ENCODE measurements at regions not wholly inside any gene's neighbourhood (a gene's known extent, or its start where the extent isn't known, plus 50 kb on each side); places are given as distances from the start of the nearest gene placed in this dataset.

GRCh38 chr18:78804206-78805030 lies 175.2 kb upstream of the SALL3 start:
- no peak overlapping the region for H3K27ac ChIP-seq (ENCODE audit: low read length)
- H3K9me3 ChIP-seq (ENCODE audit: insufficient read depth, low read depth, low read length): no peaks in the 10 kb centered on the region
- H3K36me3 ChIP-seq (ENCODE audit: insufficient read depth, low read depth, low read length): no peaks in the 10 kb centered on the region
- no peak overlapping the region for H3K4me3 ChIP-seq (ENCODE audit: low read length)
- H3K27me3 ChIP-seq (ENCODE audit: insufficient read depth, low read length): no peaks in the 10 kb centered on the region
- H3K9ac ChIP-seq (ENCODE audit: low read depth, low read length): no peak overlapping the region
- no peaks in the 10 kb centered on the region for H3K4me1 ChIP-seq (ENCODE audit: insufficient read depth, low read length)

GRCh38 chr18:78805840-78806239 lies 173.8 kb upstream of the SALL3 start:
- Histone ChIP-seq H3K9ac (ENCODE audit: low read depth, low read length) (no peak overlapping the region), H3K36me3 (ENCODE audit: insufficient read depth, low read depth, low read length) (no peaks in the 10 kb centered on the region), H3K27me3 (ENCODE audit: insufficient read depth, low read length) (no peaks in the 10 kb centered on the region), H3K4me1 (ENCODE audit: insufficient read depth, low read length) (no peaks in the 10 kb centered on the region), H3K4me3 (ENCODE audit: low read length) (no peak overlapping the region), H3K27ac (ENCODE audit: low read length) (no peak overlapping the region), H3K9me3 (ENCODE audit: insufficient read depth, low read depth, low read length) (peaks cover 2% of the 10 kb centered on the region; the same call in 1 of the 2 replicates)

- H3K9me3 ChIP-seq (ENCODE audit: insufficient read depth, low read depth, low read length): peaks cover 2% of the 10 kb centered on the region; the same call in 1 of the 2 replicates
Observed at GRCh38 chr18:78807668-78808067, 171.9 kb upstream of the SALL3 start.

GRCh38 chr18:78809845-78810244 lies 169.8 kb upstream of the SALL3 start:
- peaks cover 5% of the 10 kb centered on the region for H3K27me3 ChIP-seq (ENCODE audit: insufficient read depth, low read length)
- H3K4me1 ChIP-seq (ENCODE audit: insufficient read depth, low read length): peaks cover 14% of the 10 kb centered on the region
- H3K27ac ChIP-seq (ENCODE audit: low read length): no peak overlapping the region
- no peak overlapping the region for H3K9ac ChIP-seq (ENCODE audit: low read depth, low read length)
- H3K4me3 ChIP-seq (ENCODE audit: low read length): no peak overlapping the region
- peaks cover 2% of the 10 kb centered on the region; the same call in 1 of the 2 replicates for H3K9me3 ChIP-seq (ENCODE audit: insufficient read depth, low read depth, low read length)
- H3K36me3 ChIP-seq (ENCODE audit: insufficient read depth, low read depth, low read length): no peaks in the 10 kb centered on the region

More at GRCh38 chr18:78807668-78808067, 171.9 kb upstream of the SALL3 start:
- Histone ChIP-seq H3K27me3 (ENCODE audit: insufficient read depth, low read length) (no peaks in the 10 kb centered on the region), H3K9ac (ENCODE audit: low read depth, low read length) (no peak overlapping the region), H3K4me3 (ENCODE audit: low read length) (no peak overlapping the region), H3K27ac (ENCODE audit: low read length) (no peak overlapping the region), H3K4me1 (ENCODE audit: insufficient read depth, low read length) (no peaks in the 10 kb centered on the region), H3K36me3 (ENCODE audit: insufficient read depth, low read depth, low read length) (no peaks in the 10 kb centered on the region)

- Histone ChIP-seq H3K27ac (ENCODE audit: low read length) (no peak overlapping the region), H3K36me3 (ENCODE audit: insufficient read depth, low read depth, low read length) (no peaks in the 10 kb centered on the region), H3K9me3 (ENCODE audit: insufficient read depth, low read depth, low read length) (peaks cover 2% of the 10 kb centered on the region; the same call in 1 of the 2 replicates), H3K9ac (ENCODE audit: low read depth, low read length) (no peak overlapping the region), H3K27me3 (ENCODE audit: insufficient read depth, low read length) (peaks cover 13% of the 10 kb centered on the region), H3K4me1 (ENCODE audit: insufficient read depth, low read length) (peaks cover 15% of the 10 kb centered on the region), H3K4me3 (ENCODE audit: low read length) (no peak overlapping the region)
Observed at GRCh38 chr18:78810706-78811105, 168.9 kb upstream of the SALL3 start.

GRCh38 chr18:78812067-78812466 lies 167.6 kb upstream of the SALL3 start:
- no peak overlapping the region for H3K9ac ChIP-seq (ENCODE audit: low read depth, low read length)
- H3K9me3 ChIP-seq (ENCODE audit: insufficient read depth, low read depth, low read length): peaks cover 2% of the 10 kb centered on the region; the same call in 1 of the 2 replicates
- H3K27ac ChIP-seq (ENCODE audit: low read length): no peak overlapping the region
- no peaks in the 10 kb centered on the region for H3K36me3 ChIP-seq (ENCODE audit: insufficient read depth, low read depth, low read length)
- peaks cover 15% of the 10 kb centered on the region for H3K4me1 ChIP-seq (ENCODE audit: insufficient read depth, low read length)
- no peak overlapping the region for H3K4me3 ChIP-seq (ENCODE audit: low read length)
- peaks cover 22% of the 10 kb centered on the region for H3K27me3 ChIP-seq (ENCODE audit: insufficient read depth, low read length)

GRCh38 chr18:78813156-78813555 lies 166.5 kb upstream of the SALL3 start:
- Histone ChIP-seq H3K36me3 (ENCODE audit: insufficient read depth, low read depth, low read length) (no peaks in the 10 kb centered on the region), H3K9me3 (ENCODE audit: insufficient read depth, low read depth, low read length) (peaks cover 2% of the 10 kb centered on the region; the same call in 1 of the 2 replicates), H3K4me3 (ENCODE audit: low read length) (no peak overlapping the region), H3K4me1 (ENCODE audit: insufficient read depth, low read length) (peaks cover 15% of the 10 kb centered on the region), H3K27me3 (ENCODE audit: insufficient read depth, low read length) (peaks cover 22% of the 10 kb centered on the region), H3K9ac (ENCODE audit: low read depth, low read length) (no peak overlapping the region), H3K27ac (ENCODE audit: low read length) (no peak overlapping the region)

- Histone ChIP-seq H3K27me3 (ENCODE audit: insufficient read depth, low read length) (peaks cover 22% of the 10 kb centered on the region), H3K4me1 (ENCODE audit: insufficient read depth, low read length) (peaks cover 15% of the 10 kb centered on the region), H3K36me3 (ENCODE audit: insufficient read depth, low read depth, low read length) (no peaks in the 10 kb centered on the region), H3K9me3 (ENCODE audit: insufficient read depth, low read depth, low read length) (peaks cover 2% of the 10 kb centered on the region; the same call in 1 of the 2 replicates), H3K4me3 (ENCODE audit: low read length) (peak overlapping the region; percentile 36; the same call in 1 of the 2 replicates), H3K9ac (ENCODE audit: low read depth, low read length) (no peak overlapping the region), H3K27ac (ENCODE audit: low read length) (no peak overlapping the region)
Observed at GRCh38 chr18:78813936-78814710, 165.5 kb upstream of the SALL3 start.

- H3K4me3 ChIP-seq (ENCODE audit: low read length): peak overlapping the region; percentile 36; the same call in 1 of the 2 replicates
- peaks cover 15% of the 10 kb centered on the region for H3K4me1 ChIP-seq (ENCODE audit: insufficient read depth, low read length)
- peaks cover under 1% of the 10 kb centered on the region; the same call in 1 of the 2 replicates for H3K9me3 ChIP-seq (ENCODE audit: insufficient read depth, low read depth, low read length)
- H3K27ac ChIP-seq (ENCODE audit: low read length): no peak overlapping the region
- H3K9ac ChIP-seq (ENCODE audit: low read depth, low read length): no peak overlapping the region
- H3K27me3 ChIP-seq (ENCODE audit: insufficient read depth, low read length): peaks cover 22% of the 10 kb centered on the region
- H3K36me3 ChIP-seq (ENCODE audit: insufficient read depth, low read depth, low read length): no peaks in the 10 kb centered on the region
Observed at GRCh38 chr18:78814766-78815165, 164.9 kb upstream of the SALL3 start.

- Histone ChIP-seq H3K27ac (ENCODE audit: low read length) (no peak overlapping the region), H3K9ac (ENCODE audit: low read depth, low read length) (no peak overlapping the region), H3K27me3 (ENCODE audit: insufficient read depth, low read length) (peaks cover 22% of the 10 kb centered on the region), H3K9me3 (ENCODE audit: insufficient read depth, low read depth, low read length) (no peaks in the 10 kb centered on the region), H3K36me3 (ENCODE audit: insufficient read depth, low read depth, low read length) (no peaks in the 10 kb centered on the region), H3K4me3 (ENCODE audit: low read length) (no peak overlapping the region), H3K4me1 (ENCODE audit: insufficient read depth, low read length) (peaks cover 15% of the 10 kb centered on the region)
Observed at GRCh38 chr18:78816114-78816513, 163.5 kb upstream of the SALL3 start.

GRCh38 chr18:78816916-78817315 lies 162.7 kb upstream of the SALL3 start:
- no peak overlapping the region for H3K4me3 ChIP-seq (ENCODE audit: low read length)
- H3K9ac ChIP-seq (ENCODE audit: low read depth, low read length): no peak overlapping the region
- no peaks in the 10 kb centered on the region for H3K36me3 ChIP-seq (ENCODE audit: insufficient read depth, low read depth, low read length)
- no peaks in the 10 kb centered on the region for H3K9me3 ChIP-seq (ENCODE audit: insufficient read depth, low read depth, low read length)
- peaks cover 22% of the 10 kb centered on the region for H3K27me3 ChIP-seq (ENCODE audit: insufficient read depth, low read length)
- peaks cover 15% of the 10 kb centered on the region for H3K4me1 ChIP-seq (ENCODE audit: insufficient read depth, low read length)
- no peak overlapping the region for H3K27ac ChIP-seq (ENCODE audit: low read length)
